ENCODE measurements at regions not wholly inside any gene's neighbourhood (a gene's known extent, or its start where the extent isn't known, plus 50 kb on each side); places are given as distances from the start of the nearest gene placed in this dataset.

DNA sequence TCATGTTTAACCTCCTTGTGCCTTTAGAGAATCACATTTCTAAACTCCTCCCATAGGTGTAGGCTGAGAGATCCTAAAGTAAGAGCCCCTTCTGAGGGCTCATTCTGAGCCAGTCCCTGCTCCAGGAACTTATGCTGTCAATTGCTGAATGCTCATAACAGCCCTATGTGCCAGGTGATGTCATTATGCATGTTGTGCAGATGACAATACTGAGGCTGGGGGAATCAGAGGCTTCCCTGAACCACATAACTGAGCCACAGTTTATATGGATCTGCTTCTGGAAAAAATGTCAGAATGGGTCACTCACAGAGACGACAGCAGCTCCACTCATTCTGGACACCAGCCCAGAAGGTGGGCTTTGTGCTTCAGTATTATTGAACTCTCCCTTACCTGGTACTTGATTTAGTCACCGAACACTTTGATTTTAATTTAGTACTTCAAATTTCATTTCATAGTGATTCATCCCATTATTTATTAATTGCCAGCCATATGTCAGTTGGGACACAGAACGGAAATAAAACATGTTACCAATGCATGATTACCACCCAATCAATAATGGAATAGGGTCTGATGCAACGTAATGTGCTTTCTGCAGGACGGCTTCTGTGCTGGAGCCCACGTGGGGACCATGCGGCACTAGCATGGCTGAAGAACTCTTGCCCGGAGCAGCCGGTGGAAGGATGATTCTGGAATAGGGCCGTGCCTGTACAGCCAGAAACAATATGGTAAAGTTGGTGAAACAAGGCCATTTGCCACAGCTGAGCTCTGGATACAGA is 406.3 kb downstream of the IRX1 start:
- no peaks in the 10 kb centered on the region for H3K4me1 ChIP-seq (ENCODE audit: control insufficient read depth, low read depth, low read length)
- H4K8ac ChIP-seq (ENCODE audit: low read depth, low read length) = no peak overlapping the region
- no peaks in the 10 kb centered on the region for H3K79me1 ChIP-seq (ENCODE audit: low read length)
- no peaks in the 10 kb centered on the region for H3K27me3 ChIP-seq (ENCODE audit: insufficient read depth, low read length, poor library complexity)
- H3K79me2 ChIP-seq (ENCODE audit: control insufficient read depth, insufficient read depth, low read length) = no peaks in the 10 kb centered on the region
- H3K27ac ChIP-seq (ENCODE audit: low read depth, low read length) = no peak overlapping the region
- H2BK15ac ChIP-seq (replicated peaks; ENCODE audit: low read depth) = no peak overlapping the region
- H3K36me3 ChIP-seq (ENCODE audit: control insufficient read depth, insufficient read depth, low read length) = no peaks in the 10 kb centered on the region
- H3K4me2 ChIP-seq (ENCODE audit: low read length) = no peak overlapping the region
- H4K5ac ChIP-seq (ENCODE audit: low read length) = no peak overlapping the region
- no peak overlapping the region for H2BK120ac ChIP-seq (ENCODE audit: low read depth, low read length)
- WGBS (ENCODE audit: extremely low coverage, insufficient coverage, low lambda C conversion rate) = no CpG with 5 or more reads among the region's 10 CpGs
- H3K18ac ChIP-seq (ENCODE audit: low read length) = no peak overlapping the region
- DNase-seq = no peak
- H2BK5ac ChIP-seq (ENCODE audit: low read length) = no peak overlapping the region
- no peak overlapping the region for H3K9ac ChIP-seq (ENCODE audit: low read length)
- H3K4me3 ChIP-seq (ENCODE audit: low read length) = no peak overlapping the region
- no peak overlapping the region for H3K4ac ChIP-seq (ENCODE audit: low read depth, low read length)
- H3K56ac ChIP-seq (ENCODE audit: low read length) = no peak overlapping the region
- H2AK5ac ChIP-seq (ENCODE audit: low read length) = no peak overlapping the region
- no peak overlapping the region for H3K23ac ChIP-seq (ENCODE audit: low read length)

GRCh38 chr5:4005335-4005734 is 409.7 kb downstream of the IRX1 start:
- H3K56ac ChIP-seq (ENCODE audit: low read length) = no peak overlapping the region
- H3K9ac ChIP-seq (ENCODE audit: low read length) = no peak overlapping the region
- no peak overlapping the region for H3K4ac ChIP-seq (ENCODE audit: low read depth, low read length)
- H3K4me3 ChIP-seq (ENCODE audit: low read length) = no peak overlapping the region
- H2BK5ac ChIP-seq (ENCODE audit: low read length) = no peak overlapping the region
- no peak overlapping the region for H3K23ac ChIP-seq (ENCODE audit: low read length)
- no peaks in the 10 kb centered on the region for H3K36me3 ChIP-seq (ENCODE audit: control insufficient read depth, insufficient read depth, low read length)
- H3K4me2 ChIP-seq (ENCODE audit: low read length) = no peak overlapping the region
- H3K27me3 ChIP-seq (ENCODE audit: insufficient read depth, low read length, poor library complexity) = no peaks in the 10 kb centered on the region
- DNase-seq = peak; percentile 56
- H3K27ac ChIP-seq (ENCODE audit: low read depth, low read length) = no peak overlapping the region
- H4K8ac ChIP-seq (ENCODE audit: low read depth, low read length) = no peak overlapping the region
- H3K79me1 ChIP-seq (ENCODE audit: low read length) = no peaks in the 10 kb centered on the region
- no peak overlapping the region for H2AK5ac ChIP-seq (ENCODE audit: low read length)
- H3K79me2 ChIP-seq (ENCODE audit: control insufficient read depth, insufficient read depth, low read length) = no peaks in the 10 kb centered on the region
- no CpG with 5 or more reads among the region's 11 CpGs for WGBS (ENCODE audit: extremely low coverage, insufficient coverage, low lambda C conversion rate)
- no peak overlapping the region for H4K5ac ChIP-seq (ENCODE audit: low read length)
- H2BK120ac ChIP-seq (ENCODE audit: low read depth, low read length) = no peak overlapping the region
- H3K18ac ChIP-seq (ENCODE audit: low read length) = no peak overlapping the region
- no peaks in the 10 kb centered on the region for H3K4me1 ChIP-seq (ENCODE audit: control insufficient read depth, low read depth, low read length)
- no peak overlapping the region for H2BK15ac ChIP-seq (replicated peaks; ENCODE audit: low read depth)

DNA sequence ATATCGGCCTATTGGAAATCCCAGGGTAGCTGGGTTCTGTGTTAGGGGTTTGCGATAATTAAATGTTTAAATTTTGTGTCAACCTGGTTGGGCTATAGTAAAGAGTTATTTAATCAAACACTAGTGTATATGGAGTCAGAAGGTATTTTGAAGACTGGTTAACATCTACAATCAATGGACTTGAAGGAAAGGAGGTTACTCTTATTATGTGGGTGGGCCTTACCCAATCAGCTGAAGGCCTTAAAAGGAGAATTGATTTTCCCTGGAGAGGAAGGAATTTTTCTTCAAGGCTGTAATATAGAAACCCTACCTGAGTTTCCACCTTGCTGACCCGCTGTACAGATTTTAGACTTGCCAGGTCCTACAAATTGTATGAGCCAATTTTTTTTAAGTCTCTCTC is 411.4 kb downstream of the IRX1 start:
- Histone ChIP-seq H4K8ac (ENCODE audit: low read depth, low read length) (no peak overlapping the region), H3K23ac (ENCODE audit: low read length) (no peak overlapping the region), H3K79me1 (ENCODE audit: low read length) (no peaks in the 10 kb centered on the region), H3K36me3 (ENCODE audit: control insufficient read depth, insufficient read depth, low read length) (no peaks in the 10 kb centered on the region), H3K18ac (ENCODE audit: low read length) (no peak overlapping the region), H2BK120ac (ENCODE audit: low read depth, low read length) (no peak overlapping the region), H3K27me3 (ENCODE audit: insufficient read depth, low read length, poor library complexity) (no peaks in the 10 kb centered on the region), H3K9ac (ENCODE audit: low read length) (no peak overlapping the region), H3K4ac (ENCODE audit: low read depth, low read length) (no peak overlapping the region), H3K4me1 (ENCODE audit: control insufficient read depth, low read depth, low read length) (no peaks in the 10 kb centered on the region), H3K4me3 (ENCODE audit: low read length) (no peak overlapping the region), H2BK5ac (ENCODE audit: low read length) (no peak overlapping the region), H3K27ac (ENCODE audit: low read depth, low read length) (no peak overlapping the region), H2BK15ac (replicated peaks; ENCODE audit: low read depth) (no peak overlapping the region), H4K5ac (ENCODE audit: low read length) (no peak overlapping the region), H3K79me2 (ENCODE audit: control insufficient read depth, insufficient read depth, low read length) (no peaks in the 10 kb centered on the region), H3K4me2 (ENCODE audit: low read length) (no peak overlapping the region), H2AK5ac (ENCODE audit: low read length) (no peak overlapping the region), H3K56ac (ENCODE audit: low read length) (no peak overlapping the region)
- no peak for DNase-seq
- no CpG with 5 or more reads among the region's 3 CpGs for WGBS (ENCODE audit: extremely low coverage, insufficient coverage, low lambda C conversion rate)

GRCh38 chr5:4011943-4012342 is 416.3 kb downstream of the IRX1 start:
- no peak overlapping the region for H2AK5ac ChIP-seq (ENCODE audit: low read length)

GRCh38 chr5:4013106-4013898 is 417.7 kb downstream of the IRX1 start:
- Histone ChIP-seq H2BK15ac (replicated peaks; ENCODE audit: low read depth) (no peak overlapping the region), H3K4me3 (ENCODE audit: low read length) (no peak overlapping the region), H3K36me3 (ENCODE audit: control insufficient read depth, insufficient read depth, low read length) (no peaks in the 10 kb centered on the region), H2BK120ac (ENCODE audit: low read depth, low read length) (no peak overlapping the region), H3K79me2 (ENCODE audit: control insufficient read depth, insufficient read depth, low read length) (no peaks in the 10 kb centered on the region), H3K23ac (ENCODE audit: low read length) (no peak overlapping the region), H3K9ac (ENCODE audit: low read length) (no peak overlapping the region), H3K27ac (ENCODE audit: low read depth, low read length) (no peak overlapping the region), H3K18ac (ENCODE audit: low read length) (no peak overlapping the region), H2AK5ac (ENCODE audit: low read length) (no peak overlapping the region), H3K4me1 (ENCODE audit: control insufficient read depth, low read depth, low read length) (no peaks in the 10 kb centered on the region), H4K5ac (ENCODE audit: low read length) (no peak overlapping the region), H3K4ac (ENCODE audit: low read depth, low read length) (no peak overlapping the region), H3K27me3 (ENCODE audit: insufficient read depth, low read length, poor library complexity) (no peaks in the 10 kb centered on the region), H4K8ac (ENCODE audit: low read depth, low read length) (no peak overlapping the region), H3K56ac (ENCODE audit: low read length) (peak overlapping the region; percentile 22), H2BK5ac (ENCODE audit: low read length) (no peak overlapping the region), H3K4me2 (ENCODE audit: low read length) (no peak overlapping the region), H3K79me1 (ENCODE audit: low read length) (no peaks in the 10 kb centered on the region)
- DNase-seq = peak; percentile 23
- no CpG with 5 or more reads among the region's 20 CpGs for WGBS (ENCODE audit: extremely low coverage, insufficient coverage, low lambda C conversion rate)

More at GRCh38 chr5:4011943-4012342, 416.3 kb downstream of the IRX1 start:
- Histone ChIP-seq H3K4me1 (ENCODE audit: control insufficient read depth, low read depth, low read length) (no peaks in the 10 kb centered on the region), H3K56ac (ENCODE audit: low read length) (peak overlapping the region; percentile 26), H3K27me3 (ENCODE audit: insufficient read depth, low read length, poor library complexity) (no peaks in the 10 kb centered on the region), H3K4me3 (ENCODE audit: low read length) (no peak overlapping the region), H3K18ac (ENCODE audit: low read length) (no peak overlapping the region), H3K36me3 (ENCODE audit: control insufficient read depth, insufficient read depth, low read length) (no peaks in the 10 kb centered on the region), H3K9ac (ENCODE audit: low read length) (no peak overlapping the region), H4K8ac (ENCODE audit: low read depth, low read length) (no peak overlapping the region), H3K27ac (ENCODE audit: low read depth, low read length) (no peak overlapping the region), H4K5ac (ENCODE audit: low read length) (no peak overlapping the region), H2BK120ac (ENCODE audit: low read depth, low read length) (no peak overlapping the region), H3K79me1 (ENCODE audit: low read length) (no peaks in the 10 kb centered on the region), H2BK15ac (replicated peaks; ENCODE audit: low read depth) (no peak overlapping the region), H3K4me2 (ENCODE audit: low read length) (no peak overlapping the region), H3K4ac (ENCODE audit: low read depth, low read length) (no peak overlapping the region), H2BK5ac (ENCODE audit: low read length) (no peak overlapping the region), H3K23ac (ENCODE audit: low read length) (no peak overlapping the region), H3K79me2 (ENCODE audit: control insufficient read depth, insufficient read depth, low read length) (no peaks in the 10 kb centered on the region)
- no peak for DNase-seq
- no CpG with 5 or more reads among the region's 6 CpGs for WGBS (ENCODE audit: extremely low coverage, insufficient coverage, low lambda C conversion rate)
